Loucy (cell line): ENCODE measurements at regions not wholly inside any gene's neighbourhood (a gene's known extent, or its start where the extent isn't known, plus 50 kb on each side); places are given as distances from the start of the nearest gene placed in this dataset.

Source experiments
- EZH2phosphoT487 ChIP-seq: fragments of 200-600 bp; IDR thresholded peaks from 2 replicates; pipeline ENCODE4 v1.6.1; 2018; ENCODE audit warnings: antibody characterized with exemption, mild to moderate bottlenecking, moderate library complexity, borderline replicate concordance
- TF ChIP-seq, protein P1 (sequence below): fragments of 200-600 bp; sonication (generic); conservative IDR thresholded peaks from 2 replicates; pipeline ENCODE4 v1.5.1; 2014; ENCODE audit warnings: mild to moderate bottlenecking, antibody characterized with exemption, low read length

DNA sequence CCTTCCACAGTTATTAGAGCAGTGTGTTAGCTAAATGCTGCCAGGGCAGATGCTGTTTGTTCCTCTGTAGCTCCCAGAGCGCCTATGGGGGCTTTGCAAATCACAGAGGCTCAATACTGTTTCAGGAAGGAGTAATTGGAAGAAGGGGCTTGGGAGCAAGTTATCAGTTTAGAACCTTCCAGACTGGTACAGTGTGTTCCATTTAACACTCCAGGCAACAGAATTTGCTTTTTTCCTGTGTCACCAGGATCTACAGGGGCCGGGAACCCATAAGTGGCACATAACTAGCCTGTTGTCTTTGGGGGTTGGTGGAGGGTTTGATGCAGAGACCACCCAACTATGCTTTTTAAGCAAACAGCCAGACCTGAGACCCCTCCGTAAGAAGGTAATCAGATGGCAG is 307.3 kb upstream of the KCNN2 start:
- TF ChIP-seq, protein P1, sequence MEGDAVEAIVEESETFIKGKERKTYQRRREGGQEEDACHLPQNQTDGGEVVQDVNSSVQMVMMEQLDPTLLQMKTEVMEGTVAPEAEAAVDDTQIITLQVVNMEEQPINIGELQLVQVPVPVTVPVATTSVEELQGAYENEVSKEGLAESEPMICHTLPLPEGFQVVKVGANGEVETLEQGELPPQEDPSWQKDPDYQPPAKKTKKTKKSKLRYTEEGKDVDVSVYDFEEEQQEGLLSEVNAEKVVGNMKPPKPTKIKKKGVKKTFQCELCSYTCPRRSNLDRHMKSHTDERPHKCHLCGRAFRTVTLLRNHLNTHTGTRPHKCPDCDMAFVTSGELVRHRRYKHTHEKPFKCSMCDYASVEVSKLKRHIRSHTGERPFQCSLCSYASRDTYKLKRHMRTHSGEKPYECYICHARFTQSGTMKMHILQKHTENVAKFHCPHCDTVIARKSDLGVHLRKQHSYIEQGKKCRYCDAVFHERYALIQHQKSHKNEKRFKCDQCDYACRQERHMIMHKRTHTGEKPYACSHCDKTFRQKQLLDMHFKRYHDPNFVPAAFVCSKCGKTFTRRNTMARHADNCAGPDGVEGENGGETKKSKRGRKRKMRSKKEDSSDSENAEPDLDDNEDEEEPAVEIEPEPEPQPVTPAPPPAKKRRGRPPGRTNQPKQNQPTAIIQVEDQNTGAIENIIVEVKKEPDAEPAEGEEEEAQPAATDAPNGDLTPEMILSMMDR: no peak
- no peak for TF ChIP-seq EZH2phosphoT487
